IMR-90 (cell line): ENCODE measurements at regions not wholly inside any gene's neighbourhood (a gene's known extent, or its start where the extent isn't known, plus 50 kb on each side); places are given as distances from the start of the nearest gene placed in this dataset.

ENCODE experiments used
- ATAC-seq: fragments of 200-7000 bp; cut with Tn5 transposase; 2 replicates; pipeline ENCODE4 v1.9.1; 2020; ENCODE audit warnings: low read depth, mild to moderate bottlenecking, moderate library complexity
- BruUV-seq: library from RNA; stranded (reverse); fragments of 400-500 nt; replicated peaks from 2 replicates; lab custom pipeline; 2021; lab: Mats Ljungman, UMichigan
- CTCF ChIA-PET: fragments of 300-600 bp; formaldehyde crosslinking; extraction: SDS; loops from one replicate; lab custom pipeline; 2021; ENCODE audit warnings: antibody characterized with exemption; lab: Yijun Ruan, JAX
- POLR2A ChIA-PET: fragments of 300-600 bp; sonication (Branson Sonifier 250); formaldehyde crosslinking; loops from one replicate; lab custom pipeline; 2022; ENCODE audit warnings: antibody characterized with exemption; ENCODE audit not compliant: unreplicated experiment; lab: Charles Lee
- DNase-seq: peaks from one replicate; pipeline ENCODE4 v3.0.0; 2013
- H2AFZ ChIP-seq: replicated peaks from 2 replicates; pipeline ENCODE3; 2013; ENCODE audit warnings: low read length, mild to moderate bottlenecking; ENCODE audit not compliant: poor library complexity
- H2AK5ac ChIP-seq: 2 replicates; pipeline ENCODE4 v1.6.1; 2013; ENCODE audit warnings: low read depth, low read length, inconsistent platforms
- H2AK9ac ChIP-seq: replicated peaks from 2 replicates; pipeline ENCODE3; 2013; ENCODE audit warnings: mild to moderate bottlenecking, low read depth, low read length, moderate library complexity; ENCODE audit not compliant: poor library complexity
- H2BK120ac ChIP-seq: 2 replicates; pipeline ENCODE4 v1.6.1; 2013; ENCODE audit warnings: low read depth, low read length, inconsistent platforms
- H2BK15ac ChIP-seq: 3 replicates; pipeline ENCODE4 v1.6.1; 2013; ENCODE audit warnings: low read depth, low read length, inconsistent platforms
- H2BK20ac ChIP-seq: 2 replicates; pipeline ENCODE4 v1.6.1; 2013; ENCODE audit warnings: low read depth, mild to moderate bottlenecking, inconsistent platforms, low read length, moderate library complexity
- H2BK5ac ChIP-seq: 2 replicates; pipeline ENCODE4 v1.6.1; 2013; ENCODE audit warnings: mild to moderate bottlenecking, low read depth, low read length, inconsistent platforms; ENCODE audit not compliant: poor library complexity, severe bottlenecking
- H3K14ac ChIP-seq: replicated peaks from 2 replicates; pipeline ENCODE4 v1.6.1; 2013; ENCODE audit warnings: low read depth, low read length, inconsistent platforms
- H3K18ac ChIP-seq: 2 replicates; pipeline ENCODE4 v1.6.1; 2013; ENCODE audit warnings: low read depth, low read length, control low read depth
- H3K23ac ChIP-seq: 2 replicates; pipeline ENCODE4 v1.6.1; 2013; ENCODE audit warnings: low read depth, low read length, inconsistent platforms
- H3K27ac ChIP-seq: 2 replicates; pipeline ENCODE4 v1.5.1; 2013; ENCODE audit warnings: mild to moderate bottlenecking, control low read depth, low read length; ENCODE audit not compliant: insufficient read depth
- H3K27me3 ChIP-seq: 2 replicates; pipeline ENCODE4 v1.6.1; 2013; ENCODE audit warnings: low read length; ENCODE audit not compliant: control insufficient read depth, insufficient read depth
- H3K36me3 ChIP-seq: 2 replicates; pipeline ENCODE4 v1.6.1; 2013; ENCODE audit warnings: low read length, mixed read lengths; ENCODE audit not compliant: control insufficient read depth, insufficient read depth
- H3K4ac ChIP-seq: 2 replicates; pipeline ENCODE4 v1.6.1; 2013; ENCODE audit warnings: low read depth, low read length, inconsistent platforms
- H3K4me1 ChIP-seq: 2 replicates; pipeline ENCODE4 v1.6.1; 2013; ENCODE audit warnings: low read length, mixed read lengths; ENCODE audit not compliant: control insufficient read depth, insufficient read depth
- H3K4me2 ChIP-seq: 2 replicates; pipeline ENCODE4 v1.6.1; 2013; ENCODE audit warnings: low read depth, mild to moderate bottlenecking, control low read depth, low read length, moderate library complexity
- H3K4me3 ChIP-seq: 2 replicates; pipeline ENCODE4 v1.5.1; 2013; ENCODE audit warnings: low read depth, mild to moderate bottlenecking, control low read depth, low read length, moderate library complexity; ENCODE audit not compliant: insufficient read depth
- H3K56ac ChIP-seq: 2 replicates; pipeline ENCODE4 v1.6.1; 2013; ENCODE audit warnings: low read length, inconsistent platforms; ENCODE audit not compliant: insufficient read depth; ENCODE audit errors: extremely low read depth
- H3K79me1 ChIP-seq, 2 experiments: 2 replicates each; pipeline ENCODE4 v1.6.1; 2013; ENCODE audit warnings: low read length in 2 of 2, inconsistent platforms in 1 of 2, low read depth in 1 of 2
- H3K9ac ChIP-seq: 2 replicates; pipeline ENCODE4 v1.6.1; 2013; ENCODE audit warnings: low read depth, low read length, control low read depth
- H3K9me1 ChIP-seq: 2 replicates; pipeline ENCODE4 v1.6.1; 2013; ENCODE audit warnings: low read length, inconsistent platforms; ENCODE audit not compliant: insufficient read depth
- H3K9me3 ChIP-seq: 2 replicates; pipeline ENCODE4 v1.6.1; 2013; ENCODE audit warnings: low read length; ENCODE audit not compliant: control insufficient read depth, insufficient read depth
- H4K20me1 ChIP-seq: 2 replicates; pipeline ENCODE4 v1.6.1; 2013; ENCODE audit warnings: low read length, inconsistent platforms; ENCODE audit not compliant: insufficient read depth
- H4K5ac ChIP-seq: 2 replicates; pipeline ENCODE4 v1.6.1; 2013; ENCODE audit warnings: mild to moderate bottlenecking, low read depth, low read length, control low read depth
- H4K8ac ChIP-seq, 2 experiments: 2 replicates each; pipeline ENCODE4 v1.6.1; 2013; ENCODE audit warnings: low read depth in 2 of 2, low read length in 2 of 2, control low read depth in 1 of 2, inconsistent platforms in 1 of 2
- H4K91ac ChIP-seq: 2 replicates; pipeline ENCODE4 v1.6.1; 2013; ENCODE audit warnings: low read depth, low read length, inconsistent platforms; ENCODE audit not compliant: insufficient read depth
- CEBPB ChIP-seq: IDR thresholded peaks from 2 replicates; pipeline ENCODE4 v1.6.1; 2012; ENCODE audit warnings: low read depth, low read length, improper control_type of control experiment
- CHD1 ChIP-seq: IDR thresholded peaks from 2 replicates; pipeline ENCODE4 v1.6.1; 2012; ENCODE audit warnings: low read depth, low read length, improper control_type of control experiment
- CTCF ChIP-seq: conservative IDR thresholded peaks from 2 replicates; pipeline ENCODE4 v1.5.1; 2012; ENCODE audit warnings: mild to moderate bottlenecking, low read depth, low read length, improper control_type of control experiment
- MAFK ChIP-seq: IDR thresholded peaks from 2 replicates; pipeline ENCODE4 v1.6.1; 2012; ENCODE audit warnings: low read depth, low read length, improper control_type of control experiment
- MXI1 ChIP-seq: IDR thresholded peaks from 2 replicates; pipeline ENCODE4 v1.6.1; 2012; ENCODE audit warnings: low read depth, mild to moderate bottlenecking, low read length, moderate library complexity, borderline replicate concordance
- POLR2A ChIP-seq: IDR thresholded peaks from 2 replicates; pipeline ENCODE4 v1.6.1; 2012; ENCODE audit warnings: mild to moderate bottlenecking, low read depth, low read length
- RCOR1 ChIP-seq: IDR thresholded peaks from 2 replicates; pipeline ENCODE4 v1.6.1; 2012; ENCODE audit warnings: mild to moderate bottlenecking, low read length, improper control_type of control experiment; ENCODE audit not compliant: insufficient replicate concordance
- RFX5 ChIP-seq: IDR thresholded peaks from 2 replicates; pipeline ENCODE4 v1.8.0; 2012; ENCODE audit warnings: low read depth, mild to moderate bottlenecking, low read length, moderate library complexity
- WGBS, 2 experiments: methylation state at CpG; one replicate each; pipeline versions ENCODE4 v1.1.5 to v1.1.7; 2013; ENCODE audit warnings: missing lambda C conversion rate in 2 of 2; ENCODE audit not compliant: insufficient read length in 1 of 2; ENCODE audit errors: extremely low coverage in 2 of 2; 5-methylcytosine and 5-hydroxymethylcytosine counted together
- dilution Hi-C: fragments of 300-500 bp; cut with HindIII; formaldehyde crosslinking; loops from one replicate; pipeline ENCODE4 v1.14.3; 2018; ENCODE audit warnings: low sequenced_read_pairs; ENCODE audit not compliant: unreplicated experiment
- in situ Hi-C: fragments of 300-500 bp; cut with MboI; formaldehyde crosslinking; loops from 3 replicates; pipeline ENCODE4 v1.14.3; 2019; ENCODE audit warnings: low sequenced_read_pairs, inconsistent platforms, mixed read lengths
- intact Hi-C: fragments of 100-400 bp; cut with micrococcal nuclease; formaldehyde crosslinking; loops from 2 replicates; pipeline ENCODE4 v1.10.0; 2022
- TF ChIP-seq, protein P1 (sequence below): fragments of 150-350 bp; IDR thresholded peaks from 2 replicates; pipeline ENCODE4 v1.6.1; 2017; ENCODE audit warnings: mild to moderate bottlenecking, antibody characterized with exemption, low read length, low read depth

DNA sequence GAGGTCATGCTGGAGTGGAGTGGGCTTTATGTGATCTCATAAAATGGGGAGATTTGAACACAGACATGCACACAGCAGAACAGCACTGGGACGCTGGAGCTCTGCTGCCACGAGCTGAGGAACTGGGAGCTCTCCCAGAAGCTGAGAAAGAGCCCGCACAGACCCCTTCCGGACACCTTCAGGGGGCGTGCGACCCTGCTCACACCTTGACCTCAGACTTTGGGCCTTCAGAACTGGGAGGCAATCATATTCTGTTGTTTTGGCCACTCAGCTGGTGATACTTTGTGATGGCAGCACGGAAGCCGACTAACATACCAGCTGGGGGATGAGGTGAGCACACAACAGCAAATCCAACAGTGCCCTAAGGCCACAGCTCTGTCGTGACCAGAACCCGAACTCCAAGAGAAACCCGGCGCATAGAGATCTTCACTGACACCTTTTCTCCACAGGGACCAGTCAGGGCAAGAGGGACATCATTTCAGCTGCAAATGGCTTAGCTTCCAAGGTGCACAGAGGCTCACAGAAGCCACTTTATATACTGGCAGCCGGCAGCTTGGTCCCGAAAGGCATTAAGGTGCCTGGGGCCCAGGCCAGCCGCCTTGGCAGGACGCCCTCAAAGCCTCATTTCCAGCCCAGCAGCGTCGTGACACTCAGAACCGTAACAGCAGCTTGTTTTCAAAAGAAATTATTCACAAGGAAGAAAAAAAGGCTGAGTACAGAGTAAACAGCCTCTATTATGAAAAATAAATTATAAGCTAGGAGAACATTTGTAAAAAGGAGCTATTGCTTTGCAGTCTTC, 89.3 kb downstream of the RNASET2 start:
- Histone ChIP-seq H2AK9ac (no peak overlapping the region), H2AFZ (no peak overlapping the region), H3K36me3 (no peaks in the 10 kb centered on the region), H3K27ac (no peak overlapping the region), H4K8ac (no peak overlapping the region), H3K27me3 (peaks cover 24% of the 10 kb centered on the region), H2BK120ac (no peak overlapping the region), H3K9me3 (no peaks in the 10 kb centered on the region), H2AK5ac (no peak overlapping the region), H3K4me3 (no peak overlapping the region), H3K4me2 (no peak overlapping the region), H4K20me1 (no peaks in the 10 kb centered on the region), H3K4me1 (no peaks in the 10 kb centered on the region), H3K9me1 (no peaks in the 10 kb centered on the region), H2BK5ac (no peak overlapping the region), H3K79me1 (no peaks in the 10 kb centered on the region), H3K23ac (no peak overlapping the region), H3K9ac (no peak overlapping the region), H2BK20ac (no peak overlapping the region), H3K14ac (no peak overlapping the region), H3K56ac (no peak overlapping the region), H2BK15ac (no peak overlapping the region), H4K5ac (no peak overlapping the region), H3K4ac (no peak overlapping the region), H3K18ac (no peak overlapping the region), H4K91ac (no peak overlapping the region)
- DNase-seq (no peak), ATAC-seq (no peak)
- ChIA-PET POLR2A (no interaction called here), CTCF (no interaction called here)
- no TSS peak for BruUV-seq
- in situ Hi-C loops (no loop called here), dilution Hi-C loops (no loop called here), intact Hi-C loops (no loop called here)
- WGBS, 2 experiments = 76% methylated on average over 5 of the region's 19 CpGs; no CpG with 5 or more reads in 1 of the 2 experiments
- no peak for TF ChIP-seq CHD1
- no peak for TF ChIP-seq RFX5
- no peak for TF ChIP-seq MXI1
- TF ChIP-seq MAFK = no peak
- TF ChIP-seq, protein P1, sequence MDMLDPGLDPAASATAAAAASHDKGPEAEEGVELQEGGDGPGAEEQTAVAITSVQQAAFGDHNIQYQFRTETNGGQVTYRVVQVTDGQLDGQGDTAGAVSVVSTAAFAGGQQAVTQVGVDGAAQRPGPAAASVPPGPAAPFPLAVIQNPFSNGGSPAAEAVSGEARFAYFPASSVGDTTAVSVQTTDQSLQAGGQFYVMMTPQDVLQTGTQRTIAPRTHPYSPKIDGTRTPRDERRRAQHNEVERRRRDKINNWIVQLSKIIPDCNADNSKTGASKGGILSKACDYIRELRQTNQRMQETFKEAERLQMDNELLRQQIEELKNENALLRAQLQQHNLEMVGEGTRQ = no peak
- TF ChIP-seq RCOR1 = no peak
- no peak for TF ChIP-seq CTCF
- TF ChIP-seq POLR2A = no peak
- TF ChIP-seq CEBPB = no peak
